ENCODE measurements at regions not wholly inside any gene's neighbourhood (a gene's known extent, or its start where the extent isn't known, plus 50 kb on each side); places are given as distances from the start of the nearest gene placed in this dataset.
"Not testable (repeated sequence)": the region's sequence is repeated elsewhere in the genome, so short reads cannot be mapped to it uniquely, and the experiment has no call there.

DNA sequence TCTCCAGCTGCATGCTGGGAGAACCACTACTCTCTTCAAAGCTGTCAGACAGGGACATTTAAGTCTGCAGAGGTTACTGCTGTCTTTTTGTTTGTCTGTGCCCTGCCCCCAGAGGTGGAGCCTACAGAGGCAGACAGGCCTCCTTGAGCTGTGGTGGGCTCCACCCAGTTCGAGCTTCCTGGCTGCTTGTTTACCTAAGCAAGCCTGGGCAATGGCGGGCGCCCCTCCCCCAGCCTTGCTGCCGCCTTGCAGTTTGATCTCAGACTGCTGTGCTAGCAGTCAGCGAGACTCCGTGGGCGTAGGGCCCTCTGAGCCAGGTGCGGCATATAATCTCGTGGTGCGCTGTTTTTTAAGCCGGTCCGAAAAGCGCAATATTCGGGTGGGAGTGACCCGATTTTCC is 215.0 kb downstream of the STIM2 start:
- H3K27me3 Mint-ChIP-seq; H3K4me3 Mint-ChIP-seq; H3K4me1 Mint-ChIP-seq (ENCODE audit: low read depth); H3K9me3 Mint-ChIP-seq (ENCODE audit: low read depth); H3K36me3 Mint-ChIP-seq; H3K27ac Mint-ChIP-seq: not testable (repeated sequence)

DNA sequence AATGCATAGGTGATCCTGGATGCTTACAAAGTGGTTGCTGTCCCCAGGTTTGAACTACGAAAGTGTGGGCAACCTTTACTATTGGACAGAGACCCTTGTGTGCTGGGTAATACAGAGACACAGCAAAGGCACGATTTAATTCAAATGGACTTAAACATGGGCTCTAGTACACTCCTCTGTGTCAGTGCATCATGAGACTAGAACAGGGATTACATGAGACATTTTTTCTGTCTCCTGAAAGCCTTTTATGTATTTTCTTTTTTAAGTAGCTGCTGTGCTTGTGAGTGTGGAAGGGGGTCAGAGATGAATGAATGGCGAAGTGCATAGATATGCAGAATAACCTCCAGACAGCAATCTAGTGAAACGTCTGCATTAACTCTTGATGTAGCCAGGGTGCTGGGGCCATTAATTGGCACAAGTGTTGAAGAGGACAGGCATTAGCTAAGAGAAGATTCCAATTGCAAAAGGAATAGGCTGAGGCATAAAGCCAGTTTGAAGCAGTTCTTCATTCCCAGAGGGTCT is 218.4 kb downstream of the STIM2 start:
- H3K27ac Mint-ChIP-seq = no peak overlapping the region
- no peak overlapping the region for H3K4me3 Mint-ChIP-seq
- peaks cover 4% of the 10 kb centered on the region for H3K4me1 Mint-ChIP-seq (ENCODE audit: low read depth)
- H3K9me3 Mint-ChIP-seq (ENCODE audit: low read depth) = peaks cover 4% of the 10 kb centered on the region
- no peaks in the 10 kb centered on the region for H3K36me3 Mint-ChIP-seq
- peaks cover 13% of the 10 kb centered on the region for H3K27me3 Mint-ChIP-seq

DNA sequence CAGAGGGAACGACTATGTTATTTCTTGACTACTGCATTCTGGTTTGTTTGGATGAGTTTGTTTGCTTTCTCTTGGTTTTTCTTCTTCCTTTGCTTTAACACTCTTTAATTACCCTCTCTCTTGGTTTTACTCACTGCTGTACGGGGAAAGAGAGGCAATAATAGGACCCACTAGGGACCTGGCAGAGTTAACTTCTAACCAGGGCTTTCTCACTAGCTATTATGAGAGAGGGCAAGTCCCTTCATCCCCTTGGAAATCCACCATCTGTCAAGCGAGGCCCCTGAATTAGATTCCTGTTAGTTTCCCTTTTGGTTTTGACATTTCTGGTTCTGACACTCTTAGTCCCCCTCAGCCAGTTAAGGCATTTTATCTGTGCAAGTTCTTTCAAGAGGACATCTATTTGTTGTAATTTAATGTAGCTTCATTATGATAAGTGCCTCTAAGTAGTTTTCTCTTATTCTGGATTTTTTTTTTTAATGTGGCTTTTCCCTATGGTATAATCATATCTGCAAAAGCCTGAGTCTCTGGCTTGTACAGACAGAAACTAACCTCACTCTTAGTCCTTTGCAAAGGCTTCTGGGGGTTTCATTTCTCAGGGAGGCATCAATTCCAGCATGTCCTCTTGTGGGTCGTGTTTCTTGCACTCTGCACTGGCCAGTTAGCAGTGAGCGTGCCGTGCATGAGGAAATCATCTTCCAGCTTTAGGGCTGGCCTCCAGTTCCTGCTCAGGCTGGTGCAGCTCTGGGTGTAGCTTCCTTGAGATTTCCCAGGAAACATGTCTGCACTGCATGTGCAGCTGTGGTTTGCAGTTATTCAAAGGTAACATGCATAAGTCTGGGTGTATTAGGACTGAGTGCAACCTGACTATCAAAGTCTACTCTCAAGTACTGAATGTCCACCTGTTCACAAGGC is 221.3 kb downstream of the STIM2 start:
- H3K27ac Mint-ChIP-seq = no peak overlapping the region
- peaks cover 28% of the 10 kb centered on the region for H3K27me3 Mint-ChIP-seq
- no peak overlapping the region for H3K4me3 Mint-ChIP-seq
- H3K9me3 Mint-ChIP-seq (ENCODE audit: low read depth) = peaks cover 4% of the 10 kb centered on the region
- peaks cover 8% of the 10 kb centered on the region for H3K4me1 Mint-ChIP-seq (ENCODE audit: low read depth)
- no peaks in the 10 kb centered on the region for H3K36me3 Mint-ChIP-seq

DNA sequence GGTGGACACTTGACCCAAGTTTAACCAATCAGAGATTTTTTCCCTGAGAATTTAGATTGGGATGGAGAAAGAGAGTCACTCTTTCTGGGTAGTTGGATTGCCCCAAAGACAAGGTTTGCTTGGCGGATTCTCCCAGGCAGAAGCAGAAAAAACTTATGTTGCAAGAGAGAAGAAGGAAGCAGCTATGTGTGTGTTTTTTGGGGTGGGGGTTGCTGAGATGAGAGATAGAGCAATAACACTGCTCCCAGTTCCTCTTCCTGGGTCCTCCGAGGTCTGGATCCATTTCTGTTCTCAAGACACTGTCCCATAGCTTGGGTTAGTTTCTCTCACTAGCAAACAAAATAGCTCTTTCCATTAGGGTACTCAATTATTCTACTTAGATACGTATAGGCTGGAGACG is 222.1 kb downstream of the STIM2 start:
- peaks cover 4% of the 10 kb centered on the region for H3K9me3 Mint-ChIP-seq (ENCODE audit: low read depth)
- no peaks in the 10 kb centered on the region for H3K36me3 Mint-ChIP-seq
- peaks cover 8% of the 10 kb centered on the region for H3K4me1 Mint-ChIP-seq (ENCODE audit: low read depth)
- H3K27ac Mint-ChIP-seq = no peak overlapping the region
- H3K27me3 Mint-ChIP-seq = peaks cover 28% of the 10 kb centered on the region
- no peak overlapping the region for H3K4me3 Mint-ChIP-seq

DNA sequence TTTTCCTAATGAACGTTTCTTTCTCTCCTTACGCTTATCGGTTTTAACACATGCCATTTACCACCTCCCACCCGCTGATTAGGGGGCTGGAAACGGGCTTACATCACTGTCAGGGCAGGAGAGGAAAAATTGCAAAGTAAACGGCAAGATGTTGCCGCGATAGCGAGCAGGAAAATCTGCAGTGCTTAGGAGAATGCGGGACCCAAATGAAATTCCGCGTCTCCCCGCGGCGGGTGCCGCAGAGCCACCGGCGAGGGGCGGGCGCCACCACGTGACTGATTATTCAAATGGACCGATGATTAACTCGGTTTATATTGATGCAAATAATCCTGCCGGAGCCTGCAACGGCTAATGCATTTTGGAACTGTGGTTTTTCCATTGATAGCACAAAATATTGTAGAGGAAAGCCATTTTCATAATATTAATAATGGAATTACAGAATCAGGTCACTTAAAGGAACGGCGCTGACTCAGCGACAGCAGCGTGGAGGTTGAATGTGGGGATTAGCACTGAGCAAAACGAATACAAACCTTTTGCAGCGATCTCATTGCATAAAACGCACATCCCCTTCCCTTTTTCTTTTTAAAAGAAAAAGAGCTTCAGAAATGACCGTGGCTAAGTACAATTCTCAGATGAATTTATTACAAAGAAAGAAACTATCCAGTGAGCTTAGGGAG is 224.2 kb downstream of the STIM2 start:
- no peaks in the 10 kb centered on the region for H3K9me3 Mint-ChIP-seq (ENCODE audit: low read depth)
- peaks cover 34% of the 10 kb centered on the region for H3K27me3 Mint-ChIP-seq
- peak overlapping the region; percentile 68 for H3K4me3 Mint-ChIP-seq
- peaks cover 8% of the 10 kb centered on the region for H3K4me1 Mint-ChIP-seq (ENCODE audit: low read depth)
- no peaks in the 10 kb centered on the region for H3K36me3 Mint-ChIP-seq
- H3K27ac Mint-ChIP-seq = no peak overlapping the region

DNA sequence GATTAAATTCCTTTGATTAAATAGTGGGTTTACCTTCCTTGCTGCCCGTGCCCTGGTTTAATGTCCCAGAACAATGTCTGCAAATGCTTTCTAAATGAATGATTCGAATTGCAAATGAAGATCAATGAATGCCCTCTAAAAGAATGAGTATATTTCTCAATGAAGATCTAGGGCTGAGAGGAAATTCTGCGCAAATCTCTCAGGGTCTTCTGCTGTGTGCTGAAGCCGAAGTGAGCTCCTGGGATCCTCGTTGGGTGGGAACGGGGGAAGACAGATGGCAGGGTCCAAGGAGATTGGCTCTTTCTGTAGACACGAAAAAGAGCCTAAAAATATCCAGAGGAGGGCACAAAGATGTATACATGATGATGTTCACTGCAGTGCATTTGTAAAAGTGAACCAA is 224.8 kb downstream of the STIM2 start:
- Mint-ChIP-seq H3K27ac (no peak overlapping the region), H3K9me3 (ENCODE audit: low read depth) (no peaks in the 10 kb centered on the region), H3K27me3 (peaks cover 36% of the 10 kb centered on the region), H3K36me3 (no peaks in the 10 kb centered on the region), H3K4me1 (ENCODE audit: low read depth) (peaks cover 8% of the 10 kb centered on the region), H3K4me3 (peak overlapping the region; percentile 68)

DNA sequence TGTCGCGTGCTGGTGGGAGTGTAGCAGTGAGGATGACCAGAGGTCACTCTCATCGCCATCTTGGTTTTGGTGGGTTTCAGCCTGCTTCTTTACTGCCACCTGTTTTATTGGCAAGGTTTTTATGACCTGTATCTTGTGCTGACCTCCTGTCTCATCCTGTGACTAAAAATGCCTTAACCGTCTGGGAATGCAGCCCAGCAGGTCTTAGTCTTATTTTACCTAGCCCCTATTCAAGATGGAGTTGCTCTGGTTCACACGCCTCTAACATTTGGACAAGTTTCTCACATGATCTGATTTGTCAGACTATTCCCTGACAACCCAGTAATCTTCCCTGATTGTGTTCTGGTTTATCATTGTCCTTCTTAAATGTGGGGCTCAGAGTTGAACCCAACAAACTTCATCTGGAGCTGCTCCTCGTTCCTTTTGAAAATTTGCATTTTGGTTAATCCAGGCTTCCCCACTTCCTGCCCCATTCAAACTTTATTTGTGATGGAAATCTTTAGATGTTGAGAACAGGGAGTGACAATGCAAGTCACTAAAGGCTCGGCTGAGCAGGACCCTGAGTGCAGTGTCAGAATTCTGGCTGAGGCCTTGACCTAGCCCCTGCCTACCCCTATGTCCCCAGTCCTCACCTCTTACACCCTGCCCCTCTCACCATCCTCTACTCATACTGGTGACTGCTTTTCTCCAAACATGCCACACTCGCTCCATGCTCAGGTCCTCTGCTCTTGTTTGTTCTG is 226.8 kb downstream of the STIM2 start:
- H3K27ac Mint-ChIP-seq = no peak overlapping the region
- H3K36me3 Mint-ChIP-seq = no peaks in the 10 kb centered on the region
- H3K4me3 Mint-ChIP-seq = no peak overlapping the region
- H3K27me3 Mint-ChIP-seq = peaks cover 37% of the 10 kb centered on the region
- H3K9me3 Mint-ChIP-seq (ENCODE audit: low read depth) = no peaks in the 10 kb centered on the region
- peaks cover 8% of the 10 kb centered on the region for H3K4me1 Mint-ChIP-seq (ENCODE audit: low read depth)

DNA sequence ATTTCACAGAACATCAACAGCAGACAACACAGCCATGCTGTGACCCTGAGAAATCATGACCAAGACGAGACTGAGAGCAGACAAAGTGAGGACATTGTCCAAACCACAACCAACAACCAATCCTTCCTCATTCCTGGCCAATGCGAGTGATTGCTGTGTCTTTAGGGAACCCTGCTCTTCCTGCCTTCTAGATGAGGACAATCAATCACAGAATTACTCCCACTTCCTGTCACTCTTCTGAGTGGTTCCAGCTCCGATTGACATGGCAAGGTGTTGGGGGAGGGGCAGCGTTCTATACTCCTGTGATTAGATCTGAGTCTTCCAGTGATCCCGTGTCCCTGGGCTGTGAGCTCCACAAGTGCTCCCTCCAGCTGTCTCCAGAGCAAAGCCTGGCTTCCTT is 227.8 kb downstream of the STIM2 start:
- Mint-ChIP-seq H3K4me3 (no peak overlapping the region), H3K4me1 (ENCODE audit: low read depth) (peaks cover 8% of the 10 kb centered on the region), H3K27me3 (peaks cover 34% of the 10 kb centered on the region), H3K9me3 (ENCODE audit: low read depth) (no peaks in the 10 kb centered on the region), H3K36me3 (no peaks in the 10 kb centered on the region), H3K27ac (no peak overlapping the region)

DNA sequence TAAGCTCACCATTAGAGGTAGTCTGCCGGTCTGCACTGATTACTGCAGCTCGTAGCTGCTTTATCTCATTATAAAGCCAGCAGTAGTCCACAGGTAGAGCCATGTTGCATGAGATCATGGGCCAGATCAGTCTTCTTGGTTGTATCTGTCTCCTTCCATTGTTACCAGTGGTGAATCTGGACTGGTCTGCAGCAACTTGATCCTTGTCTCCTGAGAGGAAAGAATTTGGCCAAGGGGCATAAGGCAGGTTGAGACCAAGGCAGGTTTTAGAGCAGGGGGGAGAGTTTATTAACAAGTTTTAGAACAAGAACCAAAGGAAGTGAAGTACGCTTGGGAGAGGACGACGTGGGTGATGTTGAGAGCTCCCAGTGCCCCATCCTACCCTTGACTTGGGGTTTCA is 228.5 kb downstream of the STIM2 start:
- H3K4me1 Mint-ChIP-seq (ENCODE audit: low read depth) = peaks cover 4% of the 10 kb centered on the region
- no peaks in the 10 kb centered on the region for H3K9me3 Mint-ChIP-seq (ENCODE audit: low read depth)
- H3K4me3 Mint-ChIP-seq = no peak overlapping the region
- H3K36me3 Mint-ChIP-seq = no peaks in the 10 kb centered on the region
- H3K27me3 Mint-ChIP-seq = peaks cover 28% of the 10 kb centered on the region
- H3K27ac Mint-ChIP-seq = no peak overlapping the region

DNA sequence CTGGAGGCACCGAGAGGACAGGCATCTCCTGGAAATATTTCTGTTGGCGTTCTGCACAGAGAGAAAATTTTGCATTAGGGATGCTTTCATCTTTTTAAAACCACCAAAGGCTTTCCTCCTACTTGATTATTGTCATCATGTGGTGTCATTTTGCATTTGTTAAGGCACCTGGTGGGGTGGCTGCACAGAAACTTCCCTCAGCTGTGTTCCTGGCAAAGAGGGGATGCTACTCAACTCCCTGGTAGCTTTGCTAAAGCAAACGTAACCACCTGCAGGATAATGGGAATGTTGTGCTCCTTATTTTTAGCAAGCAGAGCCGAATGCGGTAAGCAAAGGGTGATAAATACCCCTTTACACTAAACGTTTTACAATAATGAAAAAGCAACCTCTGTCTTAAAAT is 229.8 kb downstream of the STIM2 start:
- Mint-ChIP-seq H3K36me3 (no peaks in the 10 kb centered on the region), H3K27ac (no peak overlapping the region), H3K4me3 (no peak overlapping the region), H3K9me3 (ENCODE audit: low read depth) (no peaks in the 10 kb centered on the region), H3K4me1 (ENCODE audit: low read depth) (peaks cover 1% of the 10 kb centered on the region), H3K27me3 (peaks cover 24% of the 10 kb centered on the region)

DNA sequence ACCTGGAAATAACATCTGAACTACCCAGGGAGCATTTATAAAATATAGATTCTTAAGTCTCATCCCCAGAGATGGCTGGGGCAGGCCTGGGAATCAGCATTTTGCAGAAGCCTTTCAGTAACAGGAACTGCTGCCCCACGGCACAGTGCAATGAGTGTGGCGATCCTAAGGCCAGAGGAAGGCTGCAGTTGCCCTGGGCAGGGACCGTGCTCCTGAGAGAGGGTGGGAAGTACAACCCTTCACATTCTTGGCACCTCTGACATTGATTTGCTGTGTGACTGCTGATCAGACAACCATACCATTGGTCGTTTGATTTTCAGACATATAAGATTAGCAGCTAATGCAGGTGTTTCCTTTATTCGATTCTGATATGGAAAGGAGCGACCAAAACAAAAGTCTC is 233.6 kb downstream of the STIM2 start:
- no peak overlapping the region for H3K27ac Mint-ChIP-seq
- H3K27me3 Mint-ChIP-seq = peaks cover 9% of the 10 kb centered on the region
- no peaks in the 10 kb centered on the region for H3K9me3 Mint-ChIP-seq (ENCODE audit: low read depth)
- H3K36me3 Mint-ChIP-seq = no peaks in the 10 kb centered on the region
- H3K4me3 Mint-ChIP-seq = no peak overlapping the region
- H3K4me1 Mint-ChIP-seq (ENCODE audit: low read depth) = no peaks in the 10 kb centered on the region

DNA sequence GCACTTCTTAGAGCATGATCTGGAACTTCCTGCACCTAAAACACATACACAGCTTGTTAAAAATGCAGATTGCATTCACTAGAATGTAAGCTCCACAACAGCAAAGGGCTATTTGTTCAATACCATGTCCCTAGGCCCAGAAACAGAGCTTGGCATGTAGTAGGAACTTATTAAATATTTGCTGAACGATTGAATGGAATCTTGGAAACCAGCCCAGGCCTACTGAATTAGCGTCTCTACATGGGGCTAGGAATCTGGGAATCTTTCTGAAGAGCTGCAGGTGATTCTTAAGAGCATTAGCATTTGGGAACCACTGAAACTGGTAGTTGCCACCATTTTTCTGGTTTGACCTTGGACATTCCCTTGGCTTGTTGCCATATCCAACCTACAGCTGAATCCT is 234.1 kb downstream of the STIM2 start:
- Mint-ChIP-seq H3K9me3 (ENCODE audit: low read depth) (no peaks in the 10 kb centered on the region), H3K4me1 (ENCODE audit: low read depth) (no peaks in the 10 kb centered on the region), H3K4me3 (no peak overlapping the region), H3K36me3 (no peaks in the 10 kb centered on the region), H3K27me3 (peaks cover 9% of the 10 kb centered on the region), H3K27ac (no peak overlapping the region)

DNA sequence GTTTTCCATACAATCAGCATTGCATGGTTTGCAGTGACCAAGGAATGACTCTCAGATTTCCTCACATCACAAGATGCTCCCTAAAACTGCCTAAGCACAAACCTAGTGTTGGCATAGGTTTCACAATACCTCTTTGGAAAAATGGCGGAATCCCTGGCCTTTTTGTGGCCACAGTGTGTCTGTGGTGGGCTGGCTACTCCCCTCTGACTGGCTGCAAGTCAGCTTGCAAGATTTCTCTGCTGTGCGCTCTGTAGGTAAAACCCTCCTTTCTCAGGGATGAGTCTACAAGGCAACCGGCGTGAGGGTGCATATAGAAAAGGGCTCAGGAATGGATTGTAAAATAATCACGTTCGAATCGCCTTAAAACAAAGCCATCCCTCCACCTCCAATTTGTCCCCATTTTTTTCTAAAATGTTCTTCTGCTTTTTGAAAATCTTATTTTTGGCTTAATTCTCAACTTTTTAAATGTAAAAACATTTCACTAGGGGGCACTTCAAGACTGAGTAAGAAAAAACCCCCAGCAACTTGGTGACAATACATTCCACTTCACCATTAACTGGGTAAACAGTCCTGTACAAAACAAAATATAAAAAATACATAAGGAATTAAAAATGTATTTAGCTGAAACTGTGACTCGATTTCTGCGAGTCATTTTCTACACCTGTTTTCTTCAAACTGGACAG is 235.6 kb downstream of the STIM2 start:
- no peaks in the 10 kb centered on the region for H3K36me3 Mint-ChIP-seq
- no peaks in the 10 kb centered on the region for H3K4me1 Mint-ChIP-seq (ENCODE audit: low read depth)
- no peak overlapping the region for H3K4me3 Mint-ChIP-seq
- H3K27me3 Mint-ChIP-seq = peaks cover 8% of the 10 kb centered on the region
- no peaks in the 10 kb centered on the region for H3K9me3 Mint-ChIP-seq (ENCODE audit: low read depth)
- no peak overlapping the region for H3K27ac Mint-ChIP-seq

DNA sequence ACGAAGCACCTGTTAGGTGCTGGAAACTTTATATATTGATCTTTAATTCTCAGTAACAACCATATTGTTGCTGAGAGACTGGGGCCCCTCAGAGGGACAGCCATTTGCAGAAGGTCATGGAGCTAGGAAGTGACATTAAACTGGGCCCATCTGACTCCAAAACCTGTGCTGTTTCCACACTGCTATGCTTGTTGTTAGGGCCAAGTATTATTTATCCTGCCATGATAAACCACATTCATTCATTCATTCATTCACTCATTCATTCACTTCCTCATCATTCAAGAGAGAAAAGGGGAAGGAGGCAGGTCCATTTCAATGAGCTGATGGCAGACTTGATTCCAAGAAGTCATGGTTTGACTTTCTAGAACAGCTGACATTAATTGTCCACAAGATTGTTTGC is 237.4 kb downstream of the STIM2 start:
- Mint-ChIP-seq H3K27ac (no peak overlapping the region), H3K36me3 (no peaks in the 10 kb centered on the region), H3K4me1 (ENCODE audit: low read depth) (no peaks in the 10 kb centered on the region), H3K27me3 (peaks cover 9% of the 10 kb centered on the region), H3K9me3 (ENCODE audit: low read depth) (no peaks in the 10 kb centered on the region), H3K4me3 (no peak overlapping the region)
